K562 (cell line): ENCODE measurements at regions not wholly inside any gene's neighbourhood (a gene's known extent, or its start where the extent isn't known, plus 50 kb on each side); places are given as distances from the start of the nearest gene placed in this dataset.

Experiments
- ATAC-seq: fragments of 200-7000 bp; cut with Tn5 transposase; 3 replicates; pipeline ENCODE4 v1.9.1; 2020; ENCODE audit warnings: moderate library complexity
- BruUV-seq: library from RNA; stranded (reverse); fragments of 400-500 nt; replicated peaks from 2 replicates; lab custom pipeline; 2021; lab: Mats Ljungman, UMichigan
- CTCF ChIA-PET: fragments of 300-600 bp; formaldehyde crosslinking; extraction: SDS; loops from one replicate; lab custom pipeline; 2021; ENCODE audit warnings: low intra/inter-chr PET ratio; lab: Yijun Ruan, JAX
- POLR2A ChIA-PET: fragments of 300-600, 350-650 bp; sonication (Branson Sonifier 250); formaldehyde crosslinking; extraction: SDS; loops from one replicate; lab custom pipeline; 2021; ENCODE audit warnings: antibody characterized with exemption, inconsistent platforms; lab: Yijun Ruan, JAX
- DNase-seq, 4 experiments: peaks; one replicate each; pipeline versions ENCODE4 v3.0.0 to v3.0.0-alpha.2; 2011 to 2018; ENCODE audit warnings: low spot score in 3 of 4, mixed read lengths in 3 of 4; ENCODE audit errors: extremely low read depth in 1 of 4
- FAIRE-seq: peaks from 2 replicates; lab custom pipeline; 2011; peaks lifted over from hg19 to GRCh38; lab: Jason Lieb, UNC
- H2AFZ ChIP-seq: 2 replicates; pipeline ENCODE4 v1.6.0; 2011; ENCODE audit warnings: low read depth, low read length, control low read depth, inconsistent platforms
- H3K27ac ChIP-seq: fragments of 200-600 bp; 3 replicates; pipeline ENCODE4 v1.8.0; 2011; ENCODE audit warnings: low read depth, mild to moderate bottlenecking, control low read depth, inconsistent platforms, low read length, moderate library complexity, mixed read lengths; ENCODE audit errors: extremely low read depth
- H3K27me3 ChIP-seq, 2 experiments: fragments of 300-600 bp in 1 of 2; 2 replicates in 1 of 2; 3 replicates in 1 of 2; pipeline versions ENCODE4 v1.6.0 to v1.8.0; 2011; ENCODE audit warnings: inconsistent platforms in 2 of 2, low read length in 2 of 2, mild to moderate bottlenecking in 1 of 2, mixed read lengths in 1 of 2, moderate library complexity in 1 of 2; ENCODE audit not compliant: control insufficient read depth in 2 of 2, insufficient read depth in 2 of 2
- H3K36me3 ChIP-seq: fragments of 300-600 bp; 3 replicates; pipeline ENCODE4 v1.8.0; 2011; ENCODE audit warnings: mild to moderate bottlenecking, low read length, inconsistent platforms; ENCODE audit not compliant: control insufficient read depth, insufficient read depth
- H3K4me1 ChIP-seq, 2 experiments: fragments of 200-600 bp in 1 of 2; replicated peaks in 1 of 2; 2 replicates in 1 of 2; 3 replicates in 1 of 2; pipeline versions ENCODE4 v1.5.1 to v1.8.0; 2011; ENCODE audit warnings: inconsistent platforms in 2 of 2, low read length in 2 of 2, mild to moderate bottlenecking in 1 of 2, mixed read lengths in 1 of 2, moderate library complexity in 1 of 2; ENCODE audit not compliant: control insufficient read depth in 2 of 2, insufficient read depth in 2 of 2
- H3K4me2 ChIP-seq: 2 replicates; pipeline ENCODE4 v1.6.1; 2011; ENCODE audit warnings: low read length, control low read depth, inconsistent platforms, mixed read lengths; ENCODE audit not compliant: insufficient read depth
- H3K4me3 ChIP-seq: fragments of 200-600 bp; sonication (generic), shearing (Covaris generic); 2 replicates; pipeline ENCODE4 v1.5.1; 2016; ENCODE audit warnings: control low read depth, inconsistent platforms
- H3K79me2 ChIP-seq: fragments of 200-600 bp; 3 replicates; pipeline ENCODE4 v1.8.0; 2011; ENCODE audit warnings: low read length, inconsistent platforms; ENCODE audit not compliant: control insufficient read depth, insufficient read depth
- H3K9ac ChIP-seq, 2 experiments: 2 replicates each; pipeline versions ENCODE4 v1.6.0 to v1.6.1; 2011; ENCODE audit warnings: low read depth in 2 of 2, low read length in 2 of 2, control low read depth in 1 of 2, inconsistent platforms in 1 of 2, mild to moderate bottlenecking in 1 of 2, mixed read lengths in 1 of 2; ENCODE audit not compliant: insufficient read depth in 1 of 2
- H3K9me1 ChIP-seq: one replicate; pipeline ENCODE4 v1.6.0; 2011; ENCODE audit warnings: inconsistent platforms, mild to moderate bottlenecking, low read length, moderate library complexity; ENCODE audit not compliant: control insufficient read depth, insufficient read depth
- H3K9me3 ChIP-seq: replicated peaks from 2 replicates; pipeline ENCODE4 v1.5.1; 2011; ENCODE audit warnings: low read depth, low read length, inconsistent platforms; ENCODE audit not compliant: control insufficient read depth, insufficient read depth
- H4K20me1 ChIP-seq: replicated peaks from 2 replicates; pipeline ENCODE4 v1.6.1; 2011; ENCODE audit warnings: low read length, inconsistent platforms, mixed read lengths; ENCODE audit not compliant: control insufficient read depth, insufficient read depth
- CBX5 ChIP-seq: IDR thresholded peaks from 2 replicates; pipeline ENCODE4 v1.6.1; 2014; ENCODE audit warnings: low read depth, borderline replicate concordance
- CCNT2 ChIP-seq: IDR thresholded peaks from 2 replicates; pipeline ENCODE4 v1.6.1; 2011; ENCODE audit warnings: borderline replicate concordance, low read depth, mild to moderate bottlenecking, moderate library complexity, mixed read lengths, low read length; ENCODE audit not compliant: insufficient read length; ENCODE audit errors: extremely low read depth
- CTBP1 ChIP-seq: fragments of 450-650 bp; IDR thresholded peaks from 2 replicates; pipeline ENCODE4 v1.6.1; 2016; ENCODE audit warnings: borderline replicate concordance
- HDAC3 ChIP-seq: fragments of 450-650 bp; IDR thresholded peaks from 2 replicates; pipeline ENCODE4 v1.6.1; 2018; ENCODE audit warnings: borderline replicate concordance, mild to moderate bottlenecking, moderate library complexity; ENCODE audit not compliant: partially characterized antibody
- HMG20B ChIP-seq: fragments of 250-450 bp; sonication (Bioruptor Pico); IDR thresholded peaks from 2 replicates; pipeline ENCODE4 v1.5.0; 2021; ENCODE audit warnings: mild to moderate bottlenecking
- ID3 ChIP-seq, 2 experiments: fragments of 250-450 bp in 1 of 2; fragments of 450-650 bp in 1 of 2; sonication (Bioruptor Pico) in 1 of 2; IDR thresholded peaks; 2 replicates each; pipeline versions ENCODE4 v1.6.1 to v1.8.0; 2016 to 2021; ENCODE audit warnings: mild to moderate bottlenecking in 2 of 2, moderate library complexity in 2 of 2, missing compliant biosample characterization in 1 of 2, missing genetic modification characterization in 1 of 2
- KLF10 ChIP-seq: fragments of 250-450 bp; sonication (Bioruptor Pico); IDR thresholded peaks from 2 replicates; pipeline ENCODE4 v1.6.1; 2021; ENCODE audit warnings: matching md5 sums
- MCM7 ChIP-seq, 2 experiments: fragments of 450-650 bp; IDR thresholded peaks; 2 replicates each; pipeline ENCODE4 v1.6.1; 2016 to 2018
- MLLT1 ChIP-seq, 2 experiments: fragments of 450-650 bp; IDR thresholded peaks; 2 replicates each; pipeline ENCODE4 v1.6.1; 2016
- OTX1 ChIP-seq: fragments of 450-650 bp; formaldehyde crosslinking; IDR thresholded peaks from 2 replicates; pipeline ENCODE4 v1.4.0; 2022; ENCODE audit warnings: mild to moderate bottlenecking
- PATZ1 ChIP-seq: fragments of 250-450 bp; sonication (Bioruptor Pico); IDR thresholded peaks from 2 replicates; pipeline ENCODE4 v1.5.0; 2020; ENCODE audit warnings: mild to moderate bottlenecking, borderline replicate concordance
- PCBP2 ChIP-seq: fragments of 200-400 bp; formaldehyde crosslinking; IDR thresholded peaks from 2 replicates; pipeline ENCODE4 v1.6.1; 2018; ENCODE audit warnings: low read length, low read depth, mild to moderate bottlenecking, moderate library complexity; ENCODE audit not compliant: poor library complexity, severe bottlenecking
- POLR3A ChIP-seq: IDR thresholded peaks from 2 replicates; pipeline ENCODE4 v1.6.1; 2011; ENCODE audit warnings: borderline replicate concordance, mild to moderate bottlenecking, moderate library complexity; ENCODE audit not compliant: insufficient read length, insufficient read depth; ENCODE audit errors: extremely low read depth
- PRDM10 ChIP-seq: fragments of 450-650 bp; IDR thresholded peaks from 2 replicates; pipeline ENCODE4 v1.6.1; 2018; ENCODE audit not compliant: partially characterized antibody
- RB1 ChIP-seq: fragments of 450-650 bp; IDR thresholded peaks from 2 replicates; pipeline ENCODE4 v1.6.1; 2017; ENCODE audit warnings: low read depth, mild to moderate bottlenecking
- SPI1 ChIP-seq: IDR thresholded peaks from 2 replicates; pipeline ENCODE4 v1.6.1; 2011; ENCODE audit warnings: low read depth, low read length, control low read depth, borderline replicate concordance
- WGBS: fragments of 100-300 bp; shearing (Covaris generic); methylation state at CpG from one replicate; pipeline ENCODE4 v1.1.6; 2016; ENCODE audit warnings: low coverage, mixed read lengths; ENCODE audit not compliant: insufficient coverage; ENCODE audit errors: missing lambda C conversion rate; 5-methylcytosine and 5-hydroxymethylcytosine counted together
- in situ Hi-C: fragments of 300-500 bp; cut with MboI; formaldehyde crosslinking; loops from 4 replicates; pipeline ENCODE4 v1.15.0; 2018; ENCODE audit warnings: inconsistent platforms, mixed read lengths
- intact Hi-C: fragments of 100-400 bp; cut with micrococcal nuclease; formaldehyde crosslinking; loops from 2 replicates; pipeline ENCODE4 v1.14.2; 2022

- intact Hi-C loops (no loop called here), in situ Hi-C loops (no loop called here)
- CTCF ChIA-PET, result no interaction called here
- no peak for DNase-seq
- Histone ChIP-seq H3K27me3 (no peaks in the 10 kb centered on the region), H4K20me1 (no peaks in the 10 kb centered on the region), H2AFZ (no peak overlapping the region), H3K27ac (no peak overlapping the region), H3K36me3 (no peaks in the 10 kb centered on the region), H3K9me1 (no peaks in the 10 kb centered on the region), H3K4me3 (no peak overlapping the region), H3K9ac (no peak overlapping the region), H3K79me2 (no peaks in the 10 kb centered on the region), H3K9me3 (no peaks in the 10 kb centered on the region), H3K4me1 (no peaks in the 10 kb centered on the region), H3K4me2 (no peak overlapping the region)
- 2% methylated on average over 3 of the region's 3 CpGs for WGBS
- FAIRE-seq, result no peak
- BruUV-seq, result no TSS peak
- POLR2A ChIA-PET, result no interaction called here
- ATAC-seq, result no peak
- TF ChIP-seq ID3 (CRISPR knock-in tag; IDR thresholded peaks at IDR 0.05) (no peak), ID3 (tag; IDR thresholded peaks at IDR 0.05) (no peak), CTBP1 (no peak), HDAC3 (no peak), PCBP2 (no peak), SPI1 (no peak), MCM7 (IDR thresholded peaks at IDR 0.05) (no peak), PRDM10 (no peak), RB1 (no peak), KLF10 (no peak), HMG20B (CRISPR knock-in tag) (no peak), CCNT2 (no peak), MLLT1 (IDR thresholded peaks at IDR 0.05) (no peak), CBX5 (no peak), OTX1 (no peak), POLR3A (no peak), PATZ1 (CRISPR knock-in tag) (no peak)
Observed at GRCh38 chr5:21689587-21689986, 1163.6 kb downstream of the CDH12 start.
